NCI-H1417 treated with DMSO at 0.1 percent for 48 hours (cell line): ENCODE measurements at regions not wholly inside any gene's neighbourhood (a gene's known extent, or its start where the extent isn't known, plus 50 kb on each side); places are given as distances from the start of the nearest gene placed in this dataset.
"Not testable (repeated sequence)": the region's sequence is repeated elsewhere in the genome, so short reads cannot be mapped to it uniquely, and the experiment has no call there.

Experiments
- DNase-seq: peaks from one replicate; lab custom pipeline; 2025; lab: John Stamatoyannopoulos, UW

- DNase-seq, result not testable (repeated sequence)
These were observed 59.5 kb upstream of the LPCAT1 start for GRCh38 chr5:1583081-1583875.

DNA sequence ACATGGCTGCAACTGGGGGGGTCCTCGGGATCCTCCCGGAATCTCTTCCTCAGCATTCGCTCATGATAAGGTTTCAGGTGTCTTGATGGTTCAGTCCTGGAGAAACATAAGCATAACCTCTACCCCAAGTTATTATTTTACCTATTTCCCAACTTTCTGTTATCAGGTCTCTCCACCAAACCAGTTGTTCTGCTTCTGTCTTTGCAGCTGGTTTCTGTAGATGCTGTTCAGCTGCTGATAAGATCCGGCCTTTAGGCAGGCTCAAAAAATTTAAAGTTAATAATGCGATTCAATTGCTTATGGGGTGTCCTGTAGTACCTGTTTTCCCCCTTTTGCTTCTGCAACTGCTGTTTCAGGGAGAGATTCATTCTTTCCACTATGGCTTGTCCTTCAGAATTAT is 55.6 kb upstream of the LPCAT1 start:
- not testable (repeated sequence) for DNase-seq

- not testable (repeated sequence) for DNase-seq
These were observed 53.1 kb upstream of the LPCAT1 start for GRCh38 chr5:1576851-1577250.

DNA sequence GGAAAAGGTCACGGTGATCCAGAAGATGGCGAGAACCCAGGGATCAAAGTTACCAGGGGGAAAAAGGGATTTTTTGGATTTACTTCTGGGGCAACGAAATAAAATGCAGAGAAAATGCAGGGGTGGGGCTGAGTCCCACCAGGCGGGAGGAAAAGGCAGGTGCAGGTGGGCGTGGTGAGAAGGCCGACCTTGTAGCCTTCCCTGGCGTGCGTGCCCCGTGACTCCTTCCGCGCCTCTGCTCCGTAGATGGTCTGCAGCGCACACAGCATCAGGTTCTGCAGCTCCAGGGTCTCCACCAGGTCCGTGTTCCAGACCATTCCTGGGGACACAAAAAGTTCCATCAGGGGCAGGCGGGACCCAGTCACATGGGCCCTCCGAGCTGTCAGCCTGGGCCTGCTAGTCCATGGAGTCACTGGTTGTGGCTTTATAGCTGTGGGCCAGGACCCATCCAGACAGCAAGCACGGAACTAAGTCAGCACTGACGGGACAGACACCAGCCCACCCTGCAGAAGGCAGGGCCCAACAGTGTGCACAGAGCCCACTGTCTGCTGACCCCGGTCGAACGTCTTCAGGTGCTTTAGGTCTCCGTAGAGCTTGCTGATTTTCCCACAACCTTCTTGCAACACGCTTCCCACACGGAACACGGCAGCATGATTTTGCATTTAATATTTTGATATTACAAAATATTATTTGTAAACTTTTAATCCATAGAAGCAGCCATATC is 52.4 kb upstream of the LPCAT1 start:
- DNase-seq, result not testable (repeated sequence)

- not testable (repeated sequence) for DNase-seq
These were observed 51.7 kb upstream of the LPCAT1 start for GRCh38 chr5:1575491-1575890.

DNA sequence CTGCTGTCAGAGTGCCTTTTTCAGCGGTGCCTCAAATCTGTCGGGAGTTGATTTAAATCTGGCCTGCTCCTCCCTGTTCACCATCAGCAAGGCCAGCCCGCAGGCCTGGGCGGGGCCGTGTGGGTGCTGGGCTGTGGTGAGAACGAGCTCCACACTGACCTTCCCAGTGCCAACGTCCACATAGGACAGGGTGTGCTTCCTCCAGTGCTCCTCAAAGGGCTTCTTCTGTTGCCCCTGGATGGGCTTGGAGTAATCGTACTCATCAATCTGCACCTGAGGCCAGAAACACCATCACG is 50.2 kb upstream of the LPCAT1 start:
- DNase-seq, result not testable (repeated sequence)

DNA sequence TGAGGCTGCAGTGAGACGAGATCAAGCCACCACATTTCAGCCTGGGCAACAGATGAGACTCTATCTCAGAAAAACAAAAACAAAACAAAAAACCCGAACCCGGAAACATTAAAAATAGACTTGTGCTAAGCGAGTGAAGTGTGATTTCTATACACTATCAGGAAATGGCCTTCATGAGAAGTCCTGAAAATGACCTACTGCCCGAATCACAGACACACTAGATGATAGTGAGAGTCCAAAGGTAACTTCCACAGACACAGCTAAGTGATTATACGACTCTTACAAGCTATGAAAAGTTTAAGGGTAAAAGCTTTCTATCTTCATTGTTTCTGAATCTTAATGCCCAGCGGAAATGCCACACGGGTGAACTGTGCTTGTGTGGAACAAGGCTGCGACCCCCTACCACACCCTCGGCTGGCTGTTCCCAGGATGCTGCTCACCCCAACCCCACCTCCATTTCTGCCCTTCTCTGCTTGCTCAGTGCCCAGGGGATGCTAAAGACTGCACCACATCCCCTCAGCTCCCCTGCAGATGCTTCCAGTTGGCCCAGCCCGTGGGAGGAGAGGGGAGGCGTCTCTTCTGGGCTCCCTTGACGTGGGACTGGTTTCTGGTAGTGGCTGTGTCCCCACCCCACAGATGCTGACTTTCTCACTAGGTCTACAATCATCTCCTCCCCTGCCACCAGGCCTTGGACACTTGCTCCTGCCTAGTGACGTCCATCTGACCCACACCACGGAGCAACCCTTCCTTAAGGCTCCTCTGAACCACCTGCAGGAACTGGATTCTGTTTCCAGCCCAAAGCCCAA is 49.7 kb upstream of the LPCAT1 start:
- not testable (repeated sequence) for DNase-seq
